Endothelial cell (in vitro differentiated cells): ENCODE measurements at regions not wholly inside any gene's neighbourhood (a gene's known extent, or its start where the extent isn't known, plus 50 kb on each side); places are given as distances from the start of the nearest gene placed in this dataset.

Experiments used
- DNase-seq: peaks from one replicate; pipeline ENCODE4 v3.0.0; 2021; ENCODE audit warnings: low spot score
- H3K27ac Mint-ChIP-seq: one replicate; pipeline ENCODE4 v1.8.0; 2021; ENCODE audit warnings: mixed read lengths, inconsistent platforms; ENCODE audit not compliant: unreplicated experiment
- H3K27me3 Mint-ChIP-seq: one replicate; pipeline ENCODE4 v1.8.0; 2021; ENCODE audit warnings: mild to moderate bottlenecking, moderate library complexity, mixed read lengths, inconsistent platforms; ENCODE audit not compliant: unreplicated experiment
- H3K36me3 Mint-ChIP-seq: one replicate; pipeline ENCODE4 v1.8.0; 2021; ENCODE audit warnings: mild to moderate bottlenecking, low read depth, mixed read lengths, inconsistent platforms; ENCODE audit not compliant: unreplicated experiment
- H3K4me1 Mint-ChIP-seq: one replicate; pipeline ENCODE4 v1.8.0; 2021; ENCODE audit warnings: mild to moderate bottlenecking, mixed read lengths, inconsistent platforms; ENCODE audit not compliant: unreplicated experiment
- H3K4me3 Mint-ChIP-seq: one replicate; pipeline ENCODE4 v1.8.0; 2021; ENCODE audit warnings: mild to moderate bottlenecking, mixed read lengths, inconsistent platforms; ENCODE audit not compliant: unreplicated experiment
- H3K9me3 Mint-ChIP-seq: one replicate; pipeline ENCODE4 v1.8.0; 2021; ENCODE audit warnings: mixed read lengths, inconsistent platforms; ENCODE audit not compliant: unreplicated experiment
- TF ChIP-seq, protein P1 (sequence below): fragments of 200-600 bp; sonication (generic); IDR thresholded peaks from one replicate; pipeline ENCODE4 v1.5.0; 2021; ENCODE audit warnings: antibody characterized with exemption; ENCODE audit not compliant: unreplicated experiment

DNA sequence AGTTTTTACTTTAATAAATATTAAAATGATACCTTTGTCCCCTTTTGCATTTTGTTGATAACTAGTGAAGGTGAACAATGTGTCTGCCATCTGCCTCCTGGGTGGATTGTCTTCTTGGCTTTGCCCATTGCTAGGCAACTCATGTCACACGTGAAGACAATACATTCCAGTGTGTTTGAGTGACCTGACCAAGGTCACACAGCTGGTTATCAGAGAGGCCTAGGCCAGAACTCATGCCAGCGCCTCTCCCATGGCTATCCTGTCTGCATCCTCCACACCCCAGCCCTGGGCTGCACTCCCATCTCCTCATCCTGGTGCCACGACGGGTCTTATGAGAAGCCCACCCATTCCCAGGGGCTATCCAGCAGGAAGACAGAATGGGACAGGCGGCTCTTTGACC, 108.7 kb downstream of the PLCE1 start:
- no peak overlapping the region for H3K27ac Mint-ChIP-seq
- TF ChIP-seq, protein P1, sequence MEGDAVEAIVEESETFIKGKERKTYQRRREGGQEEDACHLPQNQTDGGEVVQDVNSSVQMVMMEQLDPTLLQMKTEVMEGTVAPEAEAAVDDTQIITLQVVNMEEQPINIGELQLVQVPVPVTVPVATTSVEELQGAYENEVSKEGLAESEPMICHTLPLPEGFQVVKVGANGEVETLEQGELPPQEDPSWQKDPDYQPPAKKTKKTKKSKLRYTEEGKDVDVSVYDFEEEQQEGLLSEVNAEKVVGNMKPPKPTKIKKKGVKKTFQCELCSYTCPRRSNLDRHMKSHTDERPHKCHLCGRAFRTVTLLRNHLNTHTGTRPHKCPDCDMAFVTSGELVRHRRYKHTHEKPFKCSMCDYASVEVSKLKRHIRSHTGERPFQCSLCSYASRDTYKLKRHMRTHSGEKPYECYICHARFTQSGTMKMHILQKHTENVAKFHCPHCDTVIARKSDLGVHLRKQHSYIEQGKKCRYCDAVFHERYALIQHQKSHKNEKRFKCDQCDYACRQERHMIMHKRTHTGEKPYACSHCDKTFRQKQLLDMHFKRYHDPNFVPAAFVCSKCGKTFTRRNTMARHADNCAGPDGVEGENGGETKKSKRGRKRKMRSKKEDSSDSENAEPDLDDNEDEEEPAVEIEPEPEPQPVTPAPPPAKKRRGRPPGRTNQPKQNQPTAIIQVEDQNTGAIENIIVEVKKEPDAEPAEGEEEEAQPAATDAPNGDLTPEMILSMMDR, result no peak
- DNase-seq, result no peak
- H3K27me3 Mint-ChIP-seq, result no peaks in the 10 kb centered on the region
- H3K36me3 Mint-ChIP-seq, result no peaks in the 10 kb centered on the region
- no peaks in the 10 kb centered on the region for H3K9me3 Mint-ChIP-seq
- no peak overlapping the region for H3K4me3 Mint-ChIP-seq
- peaks cover 6% of the 10 kb centered on the region for H3K4me1 Mint-ChIP-seq

DNA sequence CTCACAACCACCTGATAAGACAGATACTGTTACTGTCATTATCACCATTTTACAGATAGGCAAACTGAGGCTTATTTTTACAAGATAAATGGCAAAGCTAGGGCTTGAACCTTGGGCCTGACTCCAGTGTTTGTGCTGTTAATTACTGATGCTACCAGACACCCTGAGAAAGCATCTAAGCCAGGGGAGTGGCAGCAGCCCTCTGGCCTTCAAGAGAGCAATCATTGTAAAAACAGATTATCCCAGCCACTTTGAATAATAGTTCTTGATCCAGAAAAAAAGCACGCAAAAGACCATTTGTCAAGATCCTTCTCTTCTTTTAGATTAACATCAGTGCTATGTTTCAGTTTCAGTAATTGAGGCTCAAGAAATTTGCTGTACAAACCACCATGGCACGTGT, 109.5 kb downstream of the PLCE1 start:
- no peak overlapping the region for H3K27ac Mint-ChIP-seq
- no peak for DNase-seq
- H3K9me3 Mint-ChIP-seq, result no peaks in the 10 kb centered on the region
- no peaks in the 10 kb centered on the region for H3K36me3 Mint-ChIP-seq
- H3K4me3 Mint-ChIP-seq, result no peak overlapping the region
- TF ChIP-seq, protein P1, result no peak
- no peaks in the 10 kb centered on the region for H3K27me3 Mint-ChIP-seq
- peaks cover 6% of the 10 kb centered on the region for H3K4me1 Mint-ChIP-seq

DNA sequence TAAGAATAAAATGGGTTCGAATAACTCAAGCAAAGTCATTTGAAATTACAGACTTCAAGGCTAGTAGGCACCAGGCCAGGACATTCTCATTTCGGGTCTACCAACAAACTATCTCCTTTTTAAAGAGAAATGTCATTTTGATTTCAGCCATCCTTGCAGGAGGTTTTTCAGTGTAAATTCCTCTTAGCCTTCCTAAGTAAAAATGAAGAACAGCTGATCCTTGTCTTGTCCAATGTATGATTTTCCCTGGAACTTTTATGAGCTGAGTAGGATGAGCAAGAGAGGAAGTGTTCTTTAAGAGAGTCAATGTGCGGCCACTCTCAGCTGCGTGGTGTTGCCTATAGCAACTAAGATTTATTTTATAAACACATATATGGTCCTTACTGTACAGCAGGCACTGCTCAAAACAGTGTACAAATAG, 110.1 kb downstream of the PLCE1 start:
- TF ChIP-seq, protein P1, result no peak
- Mint-ChIP-seq H3K4me1 (peaks cover 6% of the 10 kb centered on the region), H3K9me3 (no peaks in the 10 kb centered on the region), H3K36me3 (no peaks in the 10 kb centered on the region), H3K27ac (no peak overlapping the region), H3K27me3 (no peaks in the 10 kb centered on the region), H3K4me3 (no peak overlapping the region)
- DNase-seq, result no peak

DNA sequence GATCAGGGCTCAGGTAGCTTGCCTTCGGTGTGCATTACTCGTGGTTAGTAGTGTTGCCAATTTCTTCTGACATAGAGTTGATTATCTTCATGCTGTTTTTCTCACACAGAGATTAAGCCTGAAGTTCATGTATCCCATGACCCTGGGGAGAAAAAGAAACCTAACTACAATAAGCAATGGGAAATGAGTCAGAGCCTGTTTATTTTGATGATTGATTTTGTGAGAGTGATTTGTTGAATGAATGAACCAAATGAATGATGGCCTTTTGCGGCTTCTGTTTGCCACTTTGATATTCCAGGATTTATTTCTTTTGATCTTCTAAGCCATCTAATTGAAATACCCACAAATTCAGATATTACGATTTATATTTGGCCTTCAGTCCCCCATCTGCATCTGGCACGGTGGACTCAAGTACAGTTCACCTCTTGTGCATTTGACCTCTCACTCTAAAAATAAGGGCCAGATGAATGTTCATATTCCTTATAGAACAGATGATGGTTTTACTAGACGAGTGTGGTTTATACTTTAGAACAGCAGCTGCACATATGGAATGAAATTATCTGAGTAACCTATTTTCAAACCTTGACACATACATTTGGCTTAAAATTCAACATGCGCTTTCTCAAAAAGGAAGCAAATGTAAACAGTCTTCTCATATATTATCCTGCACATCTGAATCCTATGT, 110.7 kb downstream of the PLCE1 start:
- H3K27ac Mint-ChIP-seq, result no peak overlapping the region
- no peaks in the 10 kb centered on the region for H3K9me3 Mint-ChIP-seq
- H3K4me1 Mint-ChIP-seq, result peaks cover 6% of the 10 kb centered on the region
- TF ChIP-seq, protein P1, result no peak
- H3K4me3 Mint-ChIP-seq, result no peak overlapping the region
- no peaks in the 10 kb centered on the region for H3K27me3 Mint-ChIP-seq
- no peak for DNase-seq
- H3K36me3 Mint-ChIP-seq, result no peaks in the 10 kb centered on the region

DNA sequence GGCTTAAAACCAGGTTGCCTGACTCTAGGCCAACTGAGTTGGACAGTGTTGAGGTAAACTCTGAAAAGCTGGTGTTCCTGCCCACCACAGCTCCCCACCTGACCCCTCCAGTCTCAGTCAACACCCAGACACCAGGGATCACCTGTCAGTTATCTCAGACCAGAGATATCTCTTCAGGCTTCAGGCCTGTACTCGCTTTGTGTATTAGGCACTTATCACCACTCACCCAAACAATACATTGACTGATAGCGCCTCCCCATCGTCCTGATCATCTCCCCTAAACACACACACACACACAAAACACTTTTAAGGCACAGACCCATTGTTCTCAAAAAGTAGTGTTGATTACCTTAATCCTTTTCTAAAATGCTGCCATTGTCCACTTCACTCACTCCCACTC, 111.5 kb downstream of the PLCE1 start:
- Mint-ChIP-seq H3K4me1 (peaks cover 6% of the 10 kb centered on the region), H3K9me3 (no peaks in the 10 kb centered on the region), H3K27ac (no peak overlapping the region), H3K36me3 (no peaks in the 10 kb centered on the region), H3K4me3 (no peak overlapping the region), H3K27me3 (no peaks in the 10 kb centered on the region)
- no peak for DNase-seq
- TF ChIP-seq, protein P1, result no peak
